GM21360 (cell line): ENCODE measurements at regions not wholly inside any gene's neighbourhood (a gene's known extent, or its start where the extent isn't known, plus 50 kb on each side); places are given as distances from the start of the nearest gene placed in this dataset.

ENCODE experiments used
- ATAC-seq: cut with Tn5 transposase; IDR thresholded peaks from one replicate; pipeline ENCODE4 v1.9.1; 2021; ENCODE audit warnings: mild to moderate bottlenecking, moderate library complexity; ENCODE audit not compliant: unreplicated experiment

DNA sequence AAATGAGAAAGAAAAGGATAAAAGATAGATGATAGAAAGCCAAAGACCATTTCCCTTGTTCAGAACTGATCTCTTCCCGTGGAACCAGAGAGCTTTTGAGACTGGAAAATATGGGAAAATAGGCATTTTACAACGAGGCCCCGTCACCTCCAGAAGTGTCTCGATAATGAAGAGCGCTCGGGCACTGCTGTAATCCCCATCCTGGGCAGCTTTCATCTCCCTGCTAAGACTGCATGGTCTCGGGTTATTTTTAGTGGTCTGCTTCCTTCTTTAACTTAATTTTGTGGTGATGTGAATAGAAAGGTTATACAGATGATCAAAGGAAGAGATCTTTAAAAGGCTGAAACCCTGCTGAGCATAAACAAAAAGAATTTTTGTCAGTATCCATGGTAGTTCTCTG lies 176.6 kb downstream of the METTL4 start:
- no peak for ATAC-seq

- ATAC-seq = no peak
Measured at GRCh38 chr18:2395427-2396161, 175.7 kb downstream of the METTL4 start.

GRCh38 chr18:2396162-2396505 lies 175.2 kb downstream of the METTL4 start:
- no peak for ATAC-seq

GRCh38 chr18:2400701-2401196 lies 170.6 kb downstream of the METTL4 start:
- ATAC-seq = no peak

GRCh38 chr18:2402084-2402483 lies 169.2 kb downstream of the METTL4 start:
- ATAC-seq = no peak

DNA sequence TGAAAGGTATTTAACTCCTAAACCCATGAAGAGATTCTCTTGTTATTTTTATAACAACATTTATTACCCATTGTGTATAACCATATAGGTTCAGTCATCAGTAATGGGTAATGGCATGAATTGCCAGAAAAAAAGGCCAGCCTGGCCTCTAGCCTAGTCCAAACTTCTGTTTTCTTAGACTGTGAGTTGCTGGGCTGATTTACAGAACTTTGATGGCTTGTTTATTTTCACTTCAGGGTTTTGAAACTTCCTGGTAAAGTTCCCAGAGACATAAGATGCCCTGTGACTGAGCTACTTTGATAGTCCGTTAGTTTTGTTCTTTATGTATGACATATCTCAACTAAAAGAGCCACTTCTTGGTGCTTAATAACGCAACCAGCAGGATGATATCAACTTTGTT lies 164.8 kb downstream of the METTL4 start:
- no peak for ATAC-seq

- ATAC-seq = no peak
Measured at GRCh38 chr18:2407961-2408360, 163.3 kb downstream of the METTL4 start.

DNA sequence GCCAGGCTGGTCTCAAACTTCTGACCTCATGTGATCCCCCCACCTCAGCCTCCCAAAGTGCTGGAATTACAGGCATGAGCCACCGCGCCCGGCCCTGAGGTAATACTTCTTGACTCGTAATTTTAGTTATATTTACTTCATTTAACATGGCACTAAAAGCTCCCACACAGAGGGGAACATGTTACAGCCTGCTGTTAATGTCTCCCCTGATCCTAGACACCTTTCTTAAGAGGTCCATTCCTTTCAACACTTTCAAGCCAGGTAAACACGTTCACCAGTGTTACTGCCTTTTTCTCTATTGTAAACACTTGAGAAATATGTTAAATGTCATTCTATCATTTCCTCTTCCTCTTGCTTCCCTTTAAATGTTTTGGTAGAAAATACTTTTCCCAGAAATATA lies 161.4 kb downstream of the METTL4 start:
- no peak for ATAC-seq

GRCh38 chr18:2410688-2411087 lies 160.6 kb downstream of the METTL4 start:
- no peak for ATAC-seq

GRCh38 chr18:2411381-2411960 lies 159.8 kb downstream of the METTL4 start:
- ATAC-seq = no peak

GRCh38 chr18:2412281-2412680 lies 159.0 kb downstream of the METTL4 start:
- ATAC-seq = no peak

DNA sequence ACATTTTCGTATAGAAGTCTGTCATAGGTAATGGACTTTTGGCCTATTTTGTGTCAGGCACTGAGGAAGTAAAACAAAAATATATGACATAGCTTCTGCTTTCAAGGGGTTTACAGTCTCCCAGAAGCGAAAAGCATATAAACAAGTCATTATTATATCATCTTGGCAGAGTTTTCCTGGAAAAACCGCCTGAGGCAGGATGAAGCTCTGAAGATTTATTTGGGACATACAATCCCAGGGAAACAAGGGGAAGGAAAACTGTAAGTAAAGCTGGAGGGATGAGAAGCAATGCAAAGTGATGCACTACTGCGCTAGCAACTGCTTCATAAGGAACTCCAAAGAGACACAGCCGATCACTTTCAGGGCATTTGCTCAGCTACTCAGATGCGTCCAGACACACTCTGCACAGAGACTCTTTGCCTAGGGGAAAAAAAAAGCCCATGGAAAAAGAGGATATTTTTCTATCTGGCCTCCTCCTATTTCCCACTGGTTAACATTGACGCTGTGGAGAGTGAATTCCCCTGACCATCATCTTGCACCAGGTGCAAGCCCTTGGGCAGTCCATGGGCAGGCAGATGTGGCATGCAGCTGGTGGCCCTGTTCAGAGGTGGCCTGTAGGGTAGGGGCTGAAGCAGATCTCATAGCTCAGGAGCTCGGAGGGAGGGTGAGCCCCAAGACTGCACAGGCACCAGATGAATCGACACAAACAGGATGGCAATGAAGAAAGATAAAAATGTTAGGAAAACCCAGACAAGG lies 158.1 kb downstream of the METTL4 start:
- ATAC-seq = no peak

DNA sequence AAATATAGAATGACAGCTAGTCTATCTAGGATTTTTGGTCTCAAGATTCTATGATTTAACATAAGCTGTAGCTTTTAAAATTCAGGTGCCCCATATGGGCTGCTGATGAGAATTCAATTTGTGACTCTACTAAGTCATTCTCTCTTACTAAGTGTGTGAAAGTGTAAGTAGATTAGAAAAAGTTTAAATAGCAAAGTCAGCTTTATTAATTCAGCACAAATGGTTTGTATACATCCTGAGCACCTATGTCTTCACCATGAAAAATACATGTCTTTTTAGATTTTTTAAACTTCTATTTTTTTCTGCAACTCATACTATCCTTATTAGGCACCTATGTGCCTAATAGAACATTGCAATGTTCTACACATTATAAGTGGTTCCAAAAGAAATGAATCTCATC lies 157.1 kb downstream of the METTL4 start:
- no peak for ATAC-seq

DNA sequence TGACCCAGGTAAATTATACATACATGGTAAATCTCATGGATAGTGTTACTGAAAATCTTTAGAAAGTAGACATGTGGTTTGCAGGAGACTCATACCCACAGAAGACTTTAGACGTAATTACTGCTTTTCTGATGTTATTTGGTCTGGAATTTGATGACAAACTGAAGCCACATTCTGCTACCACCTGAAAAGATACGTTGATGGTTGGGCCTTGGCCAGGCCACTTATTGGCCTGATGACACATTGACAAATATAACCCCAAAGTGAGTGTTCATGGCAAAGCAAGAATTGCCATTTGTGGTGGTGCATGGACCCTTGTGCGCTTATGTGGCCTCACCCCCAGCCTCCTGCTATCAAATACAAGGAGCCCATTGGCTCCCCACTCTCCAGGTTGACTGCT lies 155.6 kb downstream of the METTL4 start:
- ATAC-seq = no peak

DNA sequence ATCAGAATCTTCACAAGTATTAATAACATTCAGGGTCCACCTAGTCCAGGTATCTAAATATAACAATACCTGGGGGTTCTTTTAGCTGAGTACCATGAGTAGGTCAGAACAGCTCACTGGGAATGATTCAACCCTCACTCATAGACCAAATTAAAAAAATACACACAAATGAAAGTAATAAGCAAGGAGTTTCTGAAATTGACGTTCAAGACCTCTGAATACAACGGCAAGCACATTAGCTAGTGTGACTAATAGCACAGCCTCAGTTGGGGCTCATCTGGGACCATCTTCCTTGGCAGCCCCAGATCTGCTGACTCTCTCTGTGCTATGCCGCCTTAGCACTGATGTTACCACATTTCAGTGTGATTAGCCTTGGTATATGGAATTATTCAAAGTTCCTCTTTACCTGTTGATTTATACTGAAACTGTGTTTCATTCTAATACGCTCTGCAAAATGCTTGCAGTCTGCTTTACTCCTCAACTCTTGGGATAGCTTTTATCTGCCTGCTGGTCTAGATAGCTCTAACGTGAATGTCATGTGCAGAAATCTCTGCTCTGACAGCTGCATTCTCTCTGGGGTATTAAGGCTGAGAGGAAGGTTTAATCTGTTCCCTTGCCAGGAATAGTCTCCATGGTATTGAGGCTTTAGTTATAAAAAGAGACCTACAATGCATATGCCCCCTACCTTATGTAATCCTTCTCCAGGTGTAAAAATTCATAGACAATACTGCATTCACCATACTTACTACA lies 153.3 kb downstream of the METTL4 start:
- no peak for ATAC-seq

GRCh38 chr18:2420367-2420766 lies 150.9 kb downstream of the METTL4 start:
- no peak for ATAC-seq

DNA sequence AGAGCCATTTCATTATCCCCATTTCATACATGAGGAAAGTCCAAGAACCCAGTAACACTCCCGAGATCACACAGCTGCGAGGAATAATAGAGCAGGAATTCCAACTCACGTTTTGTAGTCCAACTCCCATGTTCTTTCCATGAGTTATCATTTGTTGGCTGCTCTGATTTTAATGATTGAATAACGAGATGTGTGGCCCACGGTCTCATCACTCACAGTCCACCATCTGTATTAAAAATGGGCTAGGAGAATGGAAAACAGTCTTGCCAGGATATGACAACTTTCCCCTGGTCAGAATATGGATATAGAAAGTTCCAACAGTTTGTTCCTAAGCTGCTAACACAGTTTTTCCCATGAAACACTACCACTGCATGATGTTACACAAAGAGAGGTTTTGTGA lies 147.5 kb downstream of the METTL4 start:
- no peak for ATAC-seq

- no peak for ATAC-seq
Measured at GRCh38 chr18:2424420-2424819, 146.9 kb downstream of the METTL4 start.

- no peak for ATAC-seq
Measured at GRCh38 chr18:2425426-2426317, 145.6 kb downstream of the METTL4 start.

- ATAC-seq = no peak
Measured at GRCh38 chr18:2430191-2430590, 141.1 kb downstream of the METTL4 start.
